Middle frontal gyrus (tissue), 1 donor: ENCODE measurements at regions not wholly inside any gene's neighbourhood (a gene's known extent, or its start where the extent isn't known, plus 50 kb on each side); places are given as distances from the start of the nearest gene placed in this dataset.

Source experiments
- DNase-seq: peaks from one replicate; pipeline ENCODE4 v3.0.0-alpha.2; 2015; ENCODE audit warnings: low spot score; ENCODE audit errors: extremely low spot score

DNA sequence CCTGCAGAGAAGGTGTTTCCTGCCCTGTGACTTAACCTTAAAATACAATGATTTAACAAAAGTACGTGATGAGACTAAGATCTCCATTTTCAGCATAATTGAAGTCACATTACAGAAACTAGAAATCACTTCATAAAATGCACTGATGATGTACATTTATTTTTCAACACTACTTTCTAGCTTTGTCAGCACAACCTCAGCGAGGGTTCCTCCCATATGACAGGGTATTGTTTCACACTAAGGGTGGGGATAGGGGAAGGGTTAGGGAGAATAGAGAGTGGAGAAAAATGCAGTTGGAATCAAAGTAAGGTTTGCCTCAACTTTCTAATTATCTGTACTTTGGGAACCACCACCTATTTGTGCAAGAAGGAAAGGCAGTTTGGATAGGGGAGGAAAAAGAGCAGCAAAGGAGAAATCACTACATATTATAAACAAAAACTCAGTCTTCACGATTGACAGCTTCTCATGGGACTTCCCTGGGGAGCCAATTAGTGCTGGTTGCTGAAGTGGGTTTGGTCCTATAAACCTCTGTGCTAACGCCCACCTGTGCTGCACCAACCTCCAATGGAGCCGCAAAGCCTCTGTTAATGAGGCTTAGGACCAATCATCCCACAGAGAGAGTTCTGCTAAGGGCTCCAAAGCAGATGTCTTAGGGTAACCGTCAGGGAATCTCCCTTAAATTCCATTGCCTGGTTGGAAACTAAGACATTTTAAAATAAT is 369.2 kb upstream of the PDE4D start:
- DNase-seq: no peak

DNA sequence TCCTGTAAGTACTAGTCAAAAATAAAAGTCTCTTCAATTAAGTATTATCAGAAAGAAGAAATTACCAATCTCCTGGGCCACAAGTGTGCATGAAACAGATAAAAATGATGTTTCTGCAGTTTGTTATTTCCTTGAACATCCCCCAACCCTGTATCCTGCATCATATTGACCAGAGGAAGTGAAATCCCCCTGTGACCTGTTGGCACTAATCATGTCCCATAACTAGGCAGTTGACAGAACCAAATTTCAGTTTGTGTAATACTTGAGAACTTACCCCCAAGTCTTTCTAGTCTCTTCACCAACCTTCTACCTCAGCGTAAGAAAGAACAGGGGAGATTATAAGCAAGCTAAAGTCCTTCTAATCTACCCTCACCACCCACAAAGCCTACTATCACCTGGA is 368.2 kb upstream of the PDE4D start:
- no peak for DNase-seq

DNA sequence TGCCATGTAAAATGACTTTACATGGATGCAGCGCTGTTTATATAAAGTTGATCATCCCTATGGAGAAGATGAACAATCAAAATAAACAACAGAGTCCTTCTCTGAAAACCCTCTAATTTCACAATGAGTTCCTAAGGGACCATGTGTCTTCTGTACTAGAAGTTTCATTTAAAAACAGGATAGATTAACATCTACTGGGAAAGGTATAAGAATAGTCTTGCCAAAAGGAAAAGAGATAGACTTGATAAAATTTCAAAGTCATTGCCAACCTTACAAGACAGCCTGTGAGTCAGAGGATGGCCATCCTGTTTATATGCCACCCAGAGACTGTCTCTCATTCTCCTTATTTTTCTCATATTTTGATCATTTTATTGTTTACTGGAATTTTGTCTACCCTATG is 367.1 kb upstream of the PDE4D start:
- no peak for DNase-seq

DNA sequence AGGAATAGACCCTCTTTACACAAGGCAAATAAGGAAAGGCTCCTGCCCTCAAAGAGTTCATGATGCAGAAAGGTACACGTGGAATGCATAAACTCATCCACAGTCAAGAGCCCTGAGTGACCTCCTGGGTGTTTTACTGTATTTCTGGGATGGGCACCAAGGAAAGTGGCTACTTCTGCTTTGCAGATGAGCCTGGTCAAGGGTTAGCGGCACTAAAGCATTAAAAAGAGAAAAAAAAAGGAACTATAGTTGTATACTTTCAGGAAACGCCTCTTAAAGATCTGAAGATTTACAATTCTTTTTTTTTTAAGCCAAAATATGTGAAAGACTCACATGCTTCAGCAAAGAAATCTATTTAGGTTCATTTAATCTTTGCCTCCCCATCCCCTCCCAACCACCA is 366.2 kb upstream of the PDE4D start:
- DNase-seq: no peak

DNA sequence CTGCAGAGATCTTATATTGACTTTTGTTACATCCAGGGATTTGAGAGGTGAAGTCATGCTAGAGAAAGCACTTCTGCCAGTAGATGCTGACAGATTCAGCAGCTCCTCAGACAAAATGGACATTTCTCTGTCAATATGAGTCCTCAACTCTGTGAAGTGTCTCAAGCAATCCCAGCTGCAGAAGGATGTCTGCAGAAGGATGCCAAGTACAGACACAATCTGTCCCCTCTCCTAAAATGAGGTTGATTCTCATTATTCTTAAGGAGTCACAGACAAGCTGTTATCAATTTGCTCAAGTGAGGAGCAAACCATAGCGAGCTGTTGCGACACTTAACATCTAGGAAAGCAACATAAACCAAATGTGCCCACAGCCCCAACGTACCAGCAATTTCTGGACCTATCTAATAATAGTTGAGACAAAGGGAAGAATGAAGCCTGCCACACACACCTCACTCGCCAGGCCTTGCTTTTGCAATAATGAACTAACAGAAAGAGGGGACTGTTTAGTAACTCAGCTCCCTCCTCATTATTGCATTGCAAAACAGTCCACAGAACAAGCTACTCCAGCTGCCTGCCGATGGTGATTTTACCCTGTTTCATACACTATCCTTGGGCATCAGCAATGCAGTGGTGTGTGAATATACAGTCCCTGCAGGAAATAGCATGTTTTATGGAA is 364.2 kb upstream of the PDE4D start:
- no peak for DNase-seq

DNA sequence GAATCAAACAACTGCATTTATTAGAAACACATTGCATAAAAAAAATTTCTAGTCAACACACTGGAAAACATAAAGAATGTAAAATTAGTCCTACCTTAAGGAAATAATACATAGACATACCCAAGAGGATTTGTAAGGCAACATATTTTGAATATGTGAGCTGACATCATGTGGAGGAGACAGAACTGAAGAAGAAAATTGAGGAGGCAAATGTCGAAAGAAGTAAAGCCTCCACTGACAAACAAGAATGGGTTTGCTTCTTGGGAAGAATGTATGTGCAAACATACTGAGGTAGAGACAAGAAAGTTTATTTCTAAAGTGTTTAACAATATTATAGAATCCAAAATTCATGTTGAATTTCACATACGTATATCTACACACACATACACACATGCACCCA is 363.0 kb upstream of the PDE4D start:
- DNase-seq: no peak

DNA sequence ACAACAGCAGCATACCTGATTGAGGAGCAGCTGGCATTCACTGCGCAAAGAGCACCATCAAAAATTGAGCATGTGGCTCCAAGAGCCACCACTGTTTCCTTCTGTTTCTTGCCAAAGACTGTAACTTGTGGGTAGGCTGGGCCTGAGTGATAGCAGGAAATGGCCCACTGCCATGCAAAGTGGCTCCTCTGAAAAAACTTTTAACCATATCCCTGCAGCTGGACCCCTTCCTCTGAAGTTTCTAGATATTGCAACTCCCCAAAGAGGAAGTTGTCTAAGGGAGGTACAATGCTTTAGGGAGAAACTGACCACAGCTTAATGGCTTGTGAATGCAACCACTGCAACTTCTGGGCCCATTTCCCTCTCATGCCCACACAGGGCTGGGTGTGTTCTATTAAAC is 355.4 kb upstream of the PDE4D start:
- DNase-seq: no peak

DNA sequence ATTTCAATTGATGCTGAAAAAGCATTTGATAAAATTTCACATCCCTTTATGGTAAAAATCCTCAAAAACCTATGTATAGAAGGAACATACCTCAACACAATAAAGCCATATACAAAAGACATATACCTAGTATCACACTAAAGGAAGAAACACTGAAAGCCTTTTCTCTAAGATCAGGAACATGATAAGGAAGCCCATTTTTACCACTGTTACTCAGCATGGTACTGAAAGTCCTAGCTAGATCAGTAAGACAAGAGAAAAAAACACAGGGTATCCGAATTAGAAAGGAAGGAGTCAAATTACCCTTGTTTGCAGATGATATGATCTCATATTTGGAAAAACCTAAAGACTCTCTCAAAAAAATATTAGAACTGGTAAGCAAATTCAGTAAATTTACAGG is 350.2 kb upstream of the PDE4D start:
- DNase-seq: no peak

DNA sequence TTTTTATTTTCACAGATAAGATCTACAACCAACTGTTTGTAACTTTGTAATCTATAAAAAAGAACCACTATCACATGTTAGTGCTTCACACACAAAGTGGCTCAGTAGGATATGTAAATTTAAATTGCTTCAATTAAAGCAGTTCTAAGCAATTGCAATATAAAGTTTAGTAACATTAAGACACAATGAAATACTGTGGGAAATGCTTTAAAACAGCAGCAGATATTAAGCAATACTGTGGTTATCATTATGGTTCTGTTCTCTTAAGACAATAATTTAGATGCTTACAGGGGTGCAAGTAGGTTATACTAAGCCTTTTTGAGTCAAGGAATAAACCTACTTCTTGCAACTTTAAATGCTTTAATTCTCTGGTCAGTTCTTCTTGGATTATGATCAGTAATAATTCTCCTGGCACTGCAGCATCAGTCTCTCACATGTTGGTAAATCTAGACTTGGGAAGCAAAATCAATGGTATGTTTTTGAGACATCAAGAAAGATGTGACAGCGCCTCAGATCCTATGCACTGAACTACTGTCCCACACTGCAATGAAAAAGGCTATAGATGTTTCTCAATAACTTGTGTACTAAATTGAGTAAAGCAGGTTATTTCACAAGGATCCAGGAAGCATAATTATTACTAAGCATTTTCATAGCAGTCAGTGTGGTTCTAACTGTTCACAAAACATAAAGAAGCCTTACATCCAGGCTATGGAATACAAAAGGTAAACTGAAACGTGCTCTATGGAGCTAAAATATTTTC is 338.7 kb upstream of the PDE4D start:
- DNase-seq: no peak

DNA sequence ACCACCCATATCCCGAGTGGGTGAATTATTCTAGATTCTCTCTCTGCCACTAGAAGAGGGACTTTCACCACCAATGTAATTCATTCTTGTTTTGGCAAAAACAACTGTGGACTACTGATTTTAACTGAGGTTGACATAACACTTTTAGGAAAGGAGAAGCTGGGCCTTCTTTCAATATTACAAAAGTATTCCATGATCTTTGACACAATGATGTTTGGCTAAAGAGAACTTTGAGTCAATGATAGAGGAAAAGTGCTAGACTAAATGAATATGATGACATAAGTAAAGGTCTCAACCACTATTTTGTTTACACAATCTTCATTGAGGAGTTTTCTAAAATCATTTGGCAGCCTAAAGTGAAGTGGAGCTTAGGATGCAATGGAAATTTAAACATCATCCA is 336.9 kb upstream of the PDE4D start:
- DNase-seq: no peak

DNA sequence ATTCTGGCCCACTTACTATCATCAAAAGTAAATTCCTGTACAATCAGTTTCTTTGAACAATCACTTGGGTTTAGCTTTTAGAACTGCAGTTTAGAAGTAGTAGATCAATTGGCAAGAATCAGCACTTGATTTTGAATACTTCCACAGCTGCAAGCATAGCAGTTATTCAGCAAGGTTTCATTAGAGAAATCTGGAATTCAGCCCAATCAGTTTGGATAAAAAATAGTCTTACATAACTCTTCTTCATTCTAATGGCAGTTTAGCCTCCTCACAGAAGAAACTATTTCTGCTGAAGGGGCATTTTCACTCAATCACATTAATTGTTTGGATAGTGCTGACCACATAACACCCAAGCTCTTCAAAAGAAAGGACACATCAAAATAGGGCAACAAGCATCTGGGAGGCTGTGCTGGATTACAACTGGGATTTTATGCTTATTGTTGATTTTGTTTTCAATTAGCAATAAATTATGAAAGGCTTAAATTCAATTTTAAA is 336.2 kb upstream of the PDE4D start:
- DNase-seq: no peak

DNA sequence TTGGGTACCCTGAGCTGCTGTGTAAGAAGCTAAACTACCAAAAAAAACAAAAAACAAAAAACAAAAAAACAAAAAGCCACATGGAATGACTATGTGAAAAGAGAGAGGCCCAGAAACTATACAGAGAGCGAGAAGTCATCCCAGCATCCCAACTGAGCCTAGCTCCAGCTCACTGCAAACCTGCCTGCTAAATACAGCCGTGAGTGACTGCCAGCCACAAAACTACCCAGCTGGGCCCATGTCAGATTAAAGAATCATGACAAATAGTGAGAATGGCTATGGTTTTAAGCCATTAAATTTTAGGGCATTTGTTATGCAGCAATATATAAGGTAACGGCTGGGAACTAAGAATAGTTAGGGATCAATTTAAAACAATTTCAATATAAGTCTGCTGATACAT is 335.1 kb upstream of the PDE4D start:
- DNase-seq: no peak

DNA sequence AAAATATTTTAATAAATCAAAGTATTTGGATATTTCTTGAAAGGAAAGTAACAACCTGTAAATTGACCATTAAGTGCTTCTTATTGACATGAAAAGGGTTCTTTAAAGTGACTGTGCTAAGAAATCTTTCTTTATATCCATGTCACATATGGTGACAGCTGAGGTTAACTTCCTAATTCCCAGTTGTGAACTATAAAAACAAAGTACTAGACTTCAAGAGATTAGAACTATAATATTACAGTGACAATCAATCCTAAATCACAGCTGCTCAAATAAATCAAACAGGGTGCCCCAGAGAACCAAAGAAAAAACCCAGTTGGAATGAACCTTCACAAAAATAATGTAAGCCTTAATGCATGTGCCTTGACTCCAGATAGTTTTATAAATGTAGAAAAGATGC is 332.6 kb upstream of the PDE4D start:
- no peak for DNase-seq

DNA sequence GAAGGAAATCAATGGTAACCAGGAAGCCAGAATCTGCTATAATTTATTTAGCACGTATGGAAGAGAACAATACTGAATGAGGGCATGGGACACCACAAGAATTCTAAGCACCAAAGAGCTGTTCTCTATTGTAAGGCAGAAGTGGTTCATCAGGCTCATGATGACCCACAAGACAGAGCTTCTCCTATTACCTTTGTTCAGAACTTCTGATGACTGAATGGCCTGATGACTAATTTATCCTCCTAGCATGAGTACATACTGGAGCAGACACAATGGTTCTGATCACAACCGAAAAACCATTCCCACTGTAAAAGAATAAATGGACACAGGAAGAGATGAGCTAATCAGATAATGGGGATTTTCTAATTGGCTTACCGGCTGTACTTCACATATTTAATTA is 329.8 kb upstream of the PDE4D start:
- no peak for DNase-seq

DNA sequence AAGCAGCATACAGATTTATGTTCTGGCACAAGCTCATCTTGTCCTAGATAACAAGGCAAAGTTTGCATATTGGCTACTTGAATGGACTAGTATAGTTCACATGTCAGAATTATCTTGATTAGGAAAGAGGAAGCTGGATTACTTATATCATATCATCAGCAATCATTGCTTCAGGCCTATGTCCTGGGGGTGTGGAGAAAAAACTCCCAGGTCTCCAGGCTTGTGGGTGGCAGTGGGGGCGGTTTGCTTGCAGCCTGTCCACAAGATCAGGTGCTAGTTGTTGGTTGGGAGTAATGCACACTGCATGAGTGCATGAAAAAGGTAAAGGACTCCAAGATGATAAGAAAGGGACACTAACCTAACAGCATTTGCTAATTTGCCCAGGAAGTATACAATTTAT is 326.4 kb upstream of the PDE4D start:
- no peak for DNase-seq

DNA sequence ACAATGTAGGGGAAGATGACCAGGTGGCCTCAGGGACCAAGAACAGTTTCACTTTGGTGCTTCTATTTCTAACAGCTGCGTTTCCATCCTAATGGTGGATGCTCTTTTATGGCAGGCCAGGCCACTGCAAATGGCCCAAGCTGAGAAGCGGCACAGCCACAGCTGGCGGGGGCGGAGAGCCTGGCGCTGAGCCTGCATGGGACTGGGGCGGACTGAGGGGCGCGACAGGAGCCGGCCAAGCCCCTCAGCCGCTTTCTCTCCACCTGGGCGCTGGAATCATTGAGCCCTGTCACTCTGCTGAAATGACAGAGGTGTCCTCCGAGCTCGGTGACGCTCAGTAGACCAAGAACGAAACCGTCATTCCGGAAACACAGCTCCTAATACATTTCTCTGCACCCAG is 317.3 kb upstream of the PDE4D start:
- no peak for DNase-seq

DNA sequence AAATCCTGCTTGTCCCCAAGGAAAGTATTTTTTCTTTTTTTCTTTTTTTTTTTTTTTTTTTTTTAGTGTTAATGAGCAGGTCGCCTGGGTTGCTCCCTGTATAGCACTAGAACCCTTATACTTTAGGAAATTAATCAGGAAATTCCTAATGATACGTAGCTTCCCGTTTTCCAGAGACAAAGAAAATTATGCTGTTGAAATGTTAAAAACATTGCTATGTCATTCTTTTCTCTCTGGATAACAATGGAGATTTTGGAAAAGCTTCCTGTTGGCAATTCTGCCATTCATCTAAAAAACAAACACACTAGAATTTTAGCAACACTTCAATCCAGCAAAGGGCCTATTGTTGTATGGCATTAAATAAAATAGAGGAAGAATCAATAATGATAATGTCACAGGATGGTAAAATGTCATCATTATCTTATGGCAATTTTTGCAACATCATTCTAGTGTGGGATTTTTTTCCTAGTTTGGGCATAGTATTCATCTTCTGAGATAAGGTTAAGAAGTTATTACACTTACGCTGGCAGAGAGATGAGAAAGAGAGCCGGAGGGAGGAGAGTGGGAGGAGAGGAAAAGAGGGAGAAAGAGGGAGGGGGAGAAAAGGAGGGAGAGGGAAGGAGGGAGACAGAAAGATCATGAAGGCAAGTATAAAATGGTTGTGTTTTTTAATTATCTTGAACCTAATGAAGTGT is 315.8 kb upstream of the PDE4D start:
- DNase-seq: no peak

DNA sequence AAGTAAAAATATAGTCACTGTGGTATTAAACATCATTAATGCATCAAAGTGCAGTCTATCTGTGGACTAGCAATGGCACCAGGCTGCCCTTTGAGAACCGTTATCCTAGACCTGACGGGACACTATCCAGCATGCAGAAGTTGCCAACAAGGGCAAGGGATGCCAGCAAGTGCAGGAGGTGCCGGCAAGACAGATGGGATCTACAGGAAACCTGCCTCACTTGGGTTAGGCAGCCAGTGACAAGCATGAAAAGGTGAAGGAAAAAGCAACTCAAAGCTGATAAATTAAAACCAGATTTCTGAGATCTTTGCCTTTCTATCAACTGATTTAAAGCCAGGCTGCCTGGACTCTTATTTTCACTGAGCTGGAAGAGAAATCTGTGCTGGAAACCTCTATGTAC is 315.2 kb upstream of the PDE4D start:
- no peak for DNase-seq

DNA sequence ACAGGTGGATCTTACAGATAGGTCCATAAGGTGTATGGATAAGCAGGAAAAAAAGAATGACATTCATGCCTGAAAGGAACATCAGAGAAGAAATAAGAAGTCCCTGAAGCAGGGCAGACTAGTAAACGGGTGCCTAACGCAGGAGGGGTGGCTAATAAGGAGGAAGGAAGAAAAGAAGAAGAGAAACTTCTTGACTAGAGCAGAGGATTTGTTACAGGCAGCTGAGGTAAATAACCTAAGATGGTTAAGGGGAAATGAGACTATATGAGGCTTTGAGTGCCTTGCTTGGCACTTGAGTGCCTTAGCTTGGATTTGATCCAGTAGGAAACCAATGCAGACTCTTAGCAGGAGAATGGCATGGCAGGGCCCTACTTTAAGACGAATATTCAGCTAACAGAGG is 313.5 kb upstream of the PDE4D start:
- no peak for DNase-seq

DNA sequence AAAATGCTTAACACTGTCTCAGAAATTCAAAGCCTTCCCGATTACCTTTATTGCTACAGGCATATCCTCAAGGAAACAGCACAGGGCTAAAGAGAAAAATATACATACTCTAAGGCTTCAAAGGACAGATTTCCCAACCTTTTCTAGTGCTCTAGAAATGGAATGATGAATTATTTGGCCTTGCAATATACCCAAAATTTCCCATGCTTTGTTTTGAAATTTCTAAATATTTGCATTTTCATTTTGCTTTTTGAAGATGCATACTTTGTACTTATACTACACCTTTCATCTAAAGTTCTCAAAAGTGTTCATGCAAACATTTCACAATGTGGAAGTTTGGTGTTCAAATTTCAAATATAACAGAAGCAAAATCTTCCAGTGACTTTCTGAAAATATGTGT is 312.7 kb upstream of the PDE4D start:
- DNase-seq: no peak

DNA sequence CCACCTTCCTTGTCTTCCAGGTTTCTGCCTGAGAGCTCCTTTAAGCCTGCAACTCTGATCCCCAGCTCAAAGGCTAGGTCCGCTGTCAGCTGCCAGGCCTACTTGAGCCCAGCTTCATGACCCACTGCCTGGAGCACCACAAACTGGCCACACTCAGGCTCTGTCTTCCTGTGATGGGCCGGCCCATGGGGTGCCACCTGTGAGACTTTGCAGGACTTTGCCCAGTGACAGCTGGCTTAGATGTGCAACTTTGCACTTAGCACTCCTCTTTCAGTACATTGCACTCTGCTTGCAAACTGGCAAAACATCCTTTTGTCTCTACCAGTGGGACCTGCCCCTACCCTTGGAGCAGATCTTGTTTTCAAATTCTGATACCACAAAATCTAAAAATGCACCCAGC is 311.5 kb upstream of the PDE4D start:
- DNase-seq: no peak
